DMS153 treated with DMSO at 0.1 percent for 48 hours (cell line): ENCODE measurements at regions not wholly inside any gene's neighbourhood (a gene's known extent, or its start where the extent isn't known, plus 50 kb on each side); places are given as distances from the start of the nearest gene placed in this dataset.
A peak's percentile ranks its signal among the peaks of the same experiment; 100 is the strongest.

Experiments
- DNase-seq: peaks from one replicate; lab custom pipeline; 2025; ENCODE audit not compliant: unreplicated experiment; lab: John Stamatoyannopoulos, UW

- no peak for DNase-seq
Measured at GRCh38 chr1:209231476-209232156, 351.9 kb upstream of the CAMK1G start.

- DNase-seq = no peak
Measured at GRCh38 chr1:209232197-209232596, 351.3 kb upstream of the CAMK1G start.

GRCh38 chr1:209232759-209233158 is 350.8 kb upstream of the CAMK1G start:
- no peak for DNase-seq

GRCh38 chr1:209235166-209235565 is 348.3 kb upstream of the CAMK1G start:
- DNase-seq = no peak

- no peak for DNase-seq
Measured at GRCh38 chr1:209238356-209238755, 345.2 kb upstream of the CAMK1G start.

- DNase-seq = no peak
Measured at GRCh38 chr1:209240351-209240750, 343.2 kb upstream of the CAMK1G start.

GRCh38 chr1:209241487-209241886 is 342.0 kb upstream of the CAMK1G start:
- no peak for DNase-seq

GRCh38 chr1:209248649-209249279 is 334.8 kb upstream of the CAMK1G start:
- DNase-seq = peak; percentile 92

GRCh38 chr1:209249280-209249670 is 334.2 kb upstream of the CAMK1G start:
- DNase-seq = peak; percentile 9

GRCh38 chr1:209249785-209250440 is 333.6 kb upstream of the CAMK1G start:
- peak; percentile 57 for DNase-seq

- peak; percentile 26 for DNase-seq
Measured at GRCh38 chr1:209250861-209251636, 332.5 kb upstream of the CAMK1G start.

- DNase-seq = no peak
Measured at GRCh38 chr1:209256766-209257350, 326.7 kb upstream of the CAMK1G start.

GRCh38 chr1:209257454-209257853 is 326.1 kb upstream of the CAMK1G start:
- DNase-seq = no peak

- DNase-seq = no peak
Measured at GRCh38 chr1:209260136-209260535, 323.4 kb upstream of the CAMK1G start.

GRCh38 chr1:209262631-209263030 is 320.9 kb upstream of the CAMK1G start:
- no peak for DNase-seq

- DNase-seq = no peak
Measured at GRCh38 chr1:209265301-209265700, 318.2 kb upstream of the CAMK1G start.

GRCh38 chr1:209266590-209267205 is 316.8 kb upstream of the CAMK1G start:
- DNase-seq = no peak

- no peak for DNase-seq
Measured at GRCh38 chr1:209267968-209268367, 315.5 kb upstream of the CAMK1G start.

GRCh38 chr1:209268479-209268878 is 315.0 kb upstream of the CAMK1G start:
- DNase-seq = no peak

- no peak for DNase-seq
Measured at GRCh38 chr1:209276321-209276720, 307.2 kb upstream of the CAMK1G start.

- no peak for DNase-seq
Measured at GRCh38 chr1:209277662-209278061, 305.9 kb upstream of the CAMK1G start.
